ENCODE measurements at regions not wholly inside any gene's neighbourhood (a gene's known extent, or its start where the extent isn't known, plus 50 kb on each side); places are given as distances from the start of the nearest gene placed in this dataset.

DNA sequence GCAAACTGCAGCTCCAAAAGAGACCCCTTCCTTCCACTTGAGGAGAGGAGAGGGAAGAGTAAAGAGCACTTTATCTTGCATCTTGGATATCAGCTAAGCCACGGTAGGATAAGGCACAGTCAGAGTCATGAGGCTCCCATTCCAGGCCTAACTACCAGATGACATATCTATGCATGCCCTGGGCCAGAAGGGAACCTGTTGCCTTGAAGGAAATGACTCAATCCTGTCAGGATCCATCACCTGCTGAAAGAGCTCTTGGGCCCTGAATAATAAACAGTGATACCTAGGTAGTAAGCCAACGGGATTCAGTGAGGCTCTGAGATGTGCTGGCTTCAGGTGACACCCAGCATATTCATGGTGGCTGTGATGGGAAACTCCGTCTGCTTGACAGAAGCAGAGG lies 118.5 kb upstream of the EPHA3 start:
- TF ChIP-seq CTCF (conservative IDR thresholded peaks at IDR 0.05) (no peak), ZFX (IDR thresholded peaks at IDR 0.05) (no peak)

All from C4-2B (cell line).